ENCODE measurements at regions not wholly inside any gene's neighbourhood (a gene's known extent, or its start where the extent isn't known, plus 50 kb on each side); places are given as distances from the start of the nearest gene placed in this dataset.

- TF ChIP-seq CTCF (IDR thresholded peaks at IDR 0.05) (no peak), POLR2A (IDR thresholded peaks at IDR 0.05) (no peak)
Observed at GRCh38 chr2:3100386-3100785, 277.2 kb downstream of the EIPR1 start.
